ENCODE measurements at regions not wholly inside any gene's neighbourhood (a gene's known extent, or its start where the extent isn't known, plus 50 kb on each side); places are given as distances from the start of the nearest gene placed in this dataset.

GRCh38 chr1:70895531-70895930 lies 152.1 kb downstream of the PTGER3 start:
- DNase-seq = no peak

GRCh38 chr1:70896224-70896623 lies 151.4 kb downstream of the PTGER3 start:
- DNase-seq = no peak

- no peak for DNase-seq
These were observed 150.3 kb downstream of the PTGER3 start for GRCh38 chr1:70897273-70897672.

- no peak for DNase-seq
These were observed 147.9 kb downstream of the PTGER3 start for GRCh38 chr1:70899735-70900134.

- no peak for DNase-seq
These were observed 145.4 kb downstream of the PTGER3 start for GRCh38 chr1:70902211-70902610.

DNA sequence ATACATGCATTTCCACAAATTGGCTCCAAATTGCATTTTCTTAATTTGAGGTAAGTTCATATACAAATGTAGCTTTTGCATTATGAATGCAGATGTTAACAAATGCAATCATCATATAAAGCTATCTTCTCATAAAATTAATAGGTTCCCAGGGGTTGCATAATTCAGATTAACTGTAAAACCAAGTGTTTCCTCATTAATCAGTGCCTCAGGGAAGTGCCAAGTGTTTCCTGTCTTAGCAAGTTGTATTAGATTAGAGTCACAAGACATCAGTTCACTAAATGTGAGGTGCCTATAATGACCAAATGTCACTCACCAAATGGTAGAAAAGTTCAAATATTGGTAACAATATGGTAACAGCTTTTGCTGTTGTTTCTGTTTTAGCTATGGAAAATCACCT lies 140.8 kb downstream of the PTGER3 start:
- DNase-seq = no peak

DNA sequence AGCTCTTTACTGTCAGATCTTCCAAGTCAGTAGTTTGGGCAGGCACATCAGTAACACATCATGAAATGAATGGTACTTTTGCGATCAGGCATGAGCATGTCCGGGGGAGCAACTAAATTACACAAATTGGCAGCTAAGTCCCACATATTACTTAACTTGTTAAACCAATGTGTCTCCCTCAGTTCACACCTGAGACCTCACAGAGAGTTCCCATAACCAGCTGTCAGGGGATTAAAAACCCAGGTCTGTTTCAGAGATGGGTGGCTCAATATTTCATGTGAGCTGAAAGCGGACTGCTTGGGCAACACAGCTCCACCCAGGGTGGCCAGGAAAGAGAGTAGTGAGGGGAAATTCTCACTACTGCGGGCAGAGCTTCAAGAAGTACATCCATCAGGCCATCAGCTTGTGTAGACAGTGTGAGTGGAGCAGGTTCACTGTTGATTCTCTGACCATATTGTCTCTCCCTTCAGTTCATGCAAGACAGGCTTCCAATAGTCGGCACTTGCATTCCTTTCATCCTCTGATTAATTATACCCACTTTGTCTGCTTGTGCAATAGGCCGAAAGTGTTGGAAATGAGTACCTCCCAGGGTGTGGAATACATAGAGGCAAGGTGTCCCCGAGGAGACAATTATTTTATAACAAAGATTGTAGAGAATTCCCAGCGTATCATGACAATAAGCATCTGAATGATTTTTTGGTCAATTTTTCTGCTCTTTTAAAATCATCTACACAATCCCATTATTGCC lies 139.9 kb downstream of the PTGER3 start:
- DNase-seq = no peak

DNA sequence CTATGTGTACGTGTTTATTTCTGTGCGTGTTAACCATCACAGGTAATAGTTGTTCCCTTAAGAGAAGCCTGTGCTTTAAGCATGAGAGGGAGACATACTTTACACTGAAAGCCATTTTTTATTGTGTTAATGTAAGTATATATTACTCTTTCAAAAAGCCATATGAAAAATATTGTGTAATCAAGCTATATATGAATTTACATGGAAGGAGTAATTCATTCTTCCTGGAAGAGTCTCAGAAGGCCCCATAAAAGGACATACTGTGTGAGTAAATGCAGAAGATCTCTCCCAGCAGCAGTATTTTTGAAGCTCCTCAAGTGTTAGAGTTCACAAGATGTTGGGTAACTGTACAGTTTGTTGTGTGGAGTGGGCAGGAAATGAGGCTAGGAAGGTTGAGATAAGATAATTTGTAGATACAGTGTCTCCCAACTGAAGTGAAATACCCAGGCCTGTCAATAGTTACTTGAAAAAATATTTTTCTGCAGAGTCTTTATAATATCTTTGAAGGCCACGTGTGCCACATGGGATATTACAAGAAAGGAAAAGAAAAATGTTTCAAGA lies 138.3 kb downstream of the PTGER3 start:
- no peak for DNase-seq

DNA sequence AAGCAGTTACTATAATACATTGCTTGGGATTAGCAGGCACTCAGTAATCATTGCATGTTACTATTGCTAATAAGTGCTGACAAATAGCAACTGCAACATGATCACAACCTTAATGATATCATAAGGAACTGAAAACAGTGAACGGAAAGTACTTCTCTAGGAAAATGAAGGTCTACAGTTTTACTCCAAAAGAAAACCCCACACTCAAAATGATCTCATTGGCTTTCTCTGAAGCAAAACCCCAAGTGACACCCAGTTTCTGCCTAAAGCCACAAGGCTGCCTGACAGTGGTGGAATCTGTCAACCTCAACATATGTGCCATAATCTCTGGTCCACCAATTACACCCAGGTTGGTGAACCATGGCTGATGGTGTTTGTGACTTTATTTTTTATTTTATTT lies 137.6 kb downstream of the PTGER3 start:
- DNase-seq = no peak

DNA sequence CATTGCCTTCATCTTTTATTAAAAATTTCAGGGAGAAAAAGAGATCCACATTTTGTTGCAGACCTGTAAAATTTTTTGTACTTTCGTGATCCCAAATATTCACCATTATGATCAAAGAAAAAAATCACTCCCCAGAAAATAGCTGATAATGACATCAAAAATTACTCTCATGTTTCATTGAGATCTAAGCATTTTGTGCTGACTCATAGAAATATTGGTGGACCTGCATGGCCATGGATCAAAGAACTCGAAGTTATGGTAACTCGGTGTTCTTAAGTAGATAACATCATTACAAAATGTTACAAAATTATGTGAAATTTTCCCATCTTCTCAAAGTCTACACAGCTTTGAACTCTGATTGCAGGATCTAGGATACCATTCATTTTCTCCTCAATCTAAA lies 135.8 kb downstream of the PTGER3 start:
- no peak for DNase-seq

- DNase-seq = no peak
These were observed 133.4 kb downstream of the PTGER3 start for GRCh38 chr1:70914224-70914623.

DNA sequence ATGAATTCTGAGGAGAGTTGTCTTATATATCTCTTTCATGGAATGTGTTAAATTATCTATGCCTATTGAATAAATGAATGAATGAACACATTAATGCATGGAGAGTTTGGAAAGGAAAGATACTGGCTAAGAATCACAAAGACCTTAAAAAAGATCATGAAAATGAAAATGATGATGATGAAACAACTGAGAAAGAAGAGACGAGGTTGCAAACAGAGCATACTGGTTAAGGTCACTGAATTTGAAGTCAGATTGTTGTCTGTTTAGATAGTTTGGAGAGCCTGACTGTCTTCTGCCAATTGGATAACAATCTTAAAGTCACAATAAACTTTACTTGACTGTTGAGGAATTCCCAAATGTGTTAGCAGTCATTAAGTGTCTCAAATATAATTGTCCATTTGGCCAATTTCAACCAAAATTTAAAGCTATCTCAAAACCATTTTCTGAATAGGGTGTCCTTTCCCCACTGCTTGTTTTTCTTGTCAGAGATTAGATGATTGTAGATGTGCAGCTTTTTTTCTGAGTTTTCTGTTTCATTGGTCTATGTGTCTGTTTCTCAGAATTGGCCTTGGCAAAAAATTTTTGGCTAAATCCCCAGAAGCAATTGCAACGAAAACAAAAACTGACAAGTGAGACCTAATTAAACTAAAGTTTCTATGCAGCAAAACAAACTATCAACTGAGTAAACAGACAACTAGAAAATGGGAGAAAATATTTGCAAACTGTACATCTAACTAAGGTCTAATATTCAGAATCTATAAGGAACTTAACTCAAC lies 132.2 kb downstream of the PTGER3 start:
- no peak for DNase-seq

DNA sequence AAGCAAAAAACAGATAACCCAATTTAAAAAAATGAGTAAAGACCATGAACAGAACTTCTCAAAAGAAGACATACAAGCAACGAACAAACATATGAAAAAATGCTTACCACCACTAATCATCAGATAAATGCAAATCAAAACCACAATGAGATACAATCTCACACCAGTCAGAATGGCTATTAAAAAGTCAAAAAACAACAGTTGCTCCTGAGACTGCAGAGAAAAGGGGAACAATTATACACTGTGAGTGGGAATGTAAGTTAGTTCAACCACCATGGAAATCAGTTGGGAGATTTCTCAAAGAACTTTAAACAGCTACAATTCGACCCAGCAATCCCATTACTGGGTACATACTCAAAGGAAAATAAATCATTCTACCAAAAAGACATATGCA lies 131.6 kb downstream of the PTGER3 start:
- no peak for DNase-seq

DNA sequence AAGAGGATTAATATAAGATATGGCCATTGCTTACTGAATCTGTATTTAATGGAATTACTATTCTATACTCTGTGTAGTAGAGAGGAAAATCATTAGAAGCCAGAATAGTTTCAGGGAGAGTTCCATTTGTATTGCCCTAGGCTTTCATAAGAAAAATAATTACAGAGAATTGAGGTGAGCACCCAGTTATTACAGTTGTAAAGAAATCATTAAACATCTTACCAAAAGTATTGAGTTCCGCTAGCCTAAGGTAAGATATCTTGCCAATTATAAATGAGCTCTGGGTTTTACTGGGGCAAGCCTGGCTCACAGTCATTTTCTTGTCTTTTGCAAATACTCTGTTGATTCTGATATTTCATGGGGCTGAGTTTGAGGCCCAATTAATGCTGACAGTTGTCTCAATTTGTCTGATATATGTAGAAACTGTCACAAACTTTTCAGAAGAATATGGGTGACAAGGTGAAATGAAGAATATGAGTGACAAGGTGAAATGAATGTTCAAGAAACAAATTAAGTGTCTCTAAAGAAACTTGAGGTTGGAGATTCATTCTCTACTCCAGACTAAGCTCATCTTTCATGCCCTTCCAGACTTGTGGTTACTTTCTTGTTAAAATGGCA lies 127.8 kb downstream of the PTGER3 start:
- no peak for DNase-seq

Data from stimulated activated CD4-positive, alpha-beta T cell treated with anti-CD3 and anti-CD28 coated beads, Interleukin-12 subunit alpha, Interleukin-12 subunit beta, amount 100 ng/mL, for 4 hours (primary cell).